ENCODE measurements at regions not wholly inside any gene's neighbourhood (a gene's known extent, or its start where the extent isn't known, plus 50 kb on each side); places are given as distances from the start of the nearest gene placed in this dataset.

- TF ChIP-seq POLR2AphosphoS5 (IDR thresholded peaks at IDR 0.05; ENCODE audit: low read depth, low read length) (no peak), REST (IDR thresholded peaks at IDR 0.05; ENCODE audit: low read depth) (no peak), CTCF (IDR thresholded peaks at IDR 0.05 in 2 of 3, conservative IDR thresholded peaks at IDR 0.05 in 1 of 3; ENCODE audit: borderline replicate concordance in 1 of 3, insufficient read depth in 1 of 3, low read depth in 2 of 3, low read length in 2 of 3) (no peak), RAD21 (IDR thresholded peaks at IDR 0.05; ENCODE audit: low read depth) (no peak), CBX3 (IDR thresholded peaks at IDR 0.05; ENCODE audit: low read depth) (no peak), EZH2 (IDR thresholded peaks at IDR 0.05) (no peak), MAX (IDR thresholded peaks at IDR 0.05) (no peak), TCF7L2 (IDR thresholded peaks at IDR 0.05; ENCODE audit: borderline replicate concordance, extremely low read depth, insufficient read depth, insufficient read length) (no peak), CEBPB (IDR thresholded peaks at IDR 0.05; ENCODE audit: low read depth) (no peak), POLR2A (IDR thresholded peaks at IDR 0.05; ENCODE audit: borderline replicate concordance, extremely low read depth, insufficient read depth, insufficient read length) (no peak)
Observed at GRCh38 chr12:46493150-46493833, 120.7 kb upstream of the SLC38A2 start.

All from HCT116 (cell line).